OCI-LY3 (cell line): ENCODE measurements at regions not wholly inside any gene's neighbourhood (a gene's known extent, or its start where the extent isn't known, plus 50 kb on each side); places are given as distances from the start of the nearest gene placed in this dataset.

Experiments
- EZH2phosphoT487 ChIP-seq: fragments of 200-600 bp; shearing (Covaris generic); IDR thresholded peaks from 2 replicates; pipeline ENCODE4 v1.6.1; 2018; ENCODE audit warnings: antibody characterized with exemption, mixed run types, low read depth
- TF ChIP-seq, protein P1 (sequence below): fragments of 200-600, 300-600 bp; sonication (generic); IDR thresholded peaks from 2 replicates; pipeline ENCODE4 v1.5.1; 2014; ENCODE audit warnings: antibody characterized with exemption, low read length, low read depth

DNA sequence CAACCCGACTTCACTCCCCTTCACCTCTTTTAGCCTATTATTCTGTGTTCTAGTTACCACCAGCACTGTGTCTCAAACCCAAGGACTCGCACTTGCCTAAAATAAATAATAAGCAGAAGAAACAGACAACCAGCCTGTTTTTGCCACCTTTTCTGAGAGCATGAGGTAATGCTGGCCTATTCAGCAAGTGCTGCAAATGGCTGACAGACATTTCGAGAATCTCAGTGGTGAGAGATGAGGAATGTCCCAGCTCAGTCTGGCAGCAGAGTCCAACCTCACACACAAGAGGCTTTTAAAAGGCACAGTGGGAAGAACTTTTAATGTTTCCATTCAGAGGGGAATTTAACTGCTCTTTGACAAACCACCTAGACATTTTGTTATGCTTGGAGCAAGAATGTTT is 143.3 kb upstream of the GMNC start:
- TF ChIP-seq, protein P1, sequence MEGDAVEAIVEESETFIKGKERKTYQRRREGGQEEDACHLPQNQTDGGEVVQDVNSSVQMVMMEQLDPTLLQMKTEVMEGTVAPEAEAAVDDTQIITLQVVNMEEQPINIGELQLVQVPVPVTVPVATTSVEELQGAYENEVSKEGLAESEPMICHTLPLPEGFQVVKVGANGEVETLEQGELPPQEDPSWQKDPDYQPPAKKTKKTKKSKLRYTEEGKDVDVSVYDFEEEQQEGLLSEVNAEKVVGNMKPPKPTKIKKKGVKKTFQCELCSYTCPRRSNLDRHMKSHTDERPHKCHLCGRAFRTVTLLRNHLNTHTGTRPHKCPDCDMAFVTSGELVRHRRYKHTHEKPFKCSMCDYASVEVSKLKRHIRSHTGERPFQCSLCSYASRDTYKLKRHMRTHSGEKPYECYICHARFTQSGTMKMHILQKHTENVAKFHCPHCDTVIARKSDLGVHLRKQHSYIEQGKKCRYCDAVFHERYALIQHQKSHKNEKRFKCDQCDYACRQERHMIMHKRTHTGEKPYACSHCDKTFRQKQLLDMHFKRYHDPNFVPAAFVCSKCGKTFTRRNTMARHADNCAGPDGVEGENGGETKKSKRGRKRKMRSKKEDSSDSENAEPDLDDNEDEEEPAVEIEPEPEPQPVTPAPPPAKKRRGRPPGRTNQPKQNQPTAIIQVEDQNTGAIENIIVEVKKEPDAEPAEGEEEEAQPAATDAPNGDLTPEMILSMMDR: no peak
- no peak for TF ChIP-seq EZH2phosphoT487
